GM12891 (cell line): ENCODE measurements at regions not wholly inside any gene's neighbourhood (a gene's known extent, or its start where the extent isn't known, plus 50 kb on each side); places are given as distances from the start of the nearest gene placed in this dataset.

ENCODE experiments used
- POLR2A ChIP-seq: IDR thresholded peaks from 2 replicates; pipeline ENCODE4 v1.6.1; 2011; ENCODE audit warnings: low read depth, low read length, control low read depth
- POLR2AphosphoS5 ChIP-seq: IDR thresholded peaks from 2 replicates; pipeline ENCODE4 v1.6.1; 2011; ENCODE audit warnings: low read depth, low read length, control low read depth
- POU2F2 ChIP-seq: IDR thresholded peaks from 2 replicates; pipeline ENCODE4 v1.6.1; 2011; ENCODE audit warnings: low read depth, mild to moderate bottlenecking, control low read depth, low read length, moderate library complexity

DNA sequence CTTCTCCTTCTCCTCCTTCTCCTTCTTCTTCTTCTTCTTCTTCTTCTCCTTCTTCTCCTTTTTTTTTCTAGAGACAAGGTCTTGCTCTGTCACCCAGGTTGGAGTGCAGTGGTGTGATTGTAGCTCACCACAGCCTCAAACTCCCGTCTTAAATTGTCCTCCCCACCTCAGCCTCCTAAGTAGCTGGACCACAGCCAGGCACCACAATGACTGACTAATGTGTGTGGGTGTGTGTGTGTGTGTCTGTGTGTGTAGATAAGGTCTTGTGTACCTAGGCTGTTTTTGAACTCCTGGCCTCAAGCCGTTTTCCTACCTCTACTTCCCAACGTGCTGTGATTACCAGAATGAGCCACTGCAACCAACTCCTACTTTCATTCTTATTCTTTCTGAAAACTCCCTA lies 390.9 kb downstream of the ADAM29 start:
- no peak for TF ChIP-seq POLR2AphosphoS5
- TF ChIP-seq POLR2A, result no peak
- TF ChIP-seq POU2F2, result no peak
